Upper lobe of left lung (tissue), 4 donors: ENCODE measurements at regions not wholly inside any gene's neighbourhood (a gene's known extent, or its start where the extent isn't known, plus 50 kb on each side); places are given as distances from the start of the nearest gene placed in this dataset.

Source experiments
- EP300 ChIP-seq, 4 donors: sonication (generic); formaldehyde crosslinking; IDR thresholded peaks; one replicate each; pipeline ENCODE4 v1.5.1; 2017; ENCODE audit warnings: antibody characterized with exemption in 4 of 4, control low read depth in 2 of 4
- POLR2A ChIP-seq, 4 donors: fragments of 450-650 bp; IDR thresholded peaks; one replicate each; pipeline ENCODE4 v1.5.1; 2016 to 2017; ENCODE audit warnings: antibody characterized with exemption in 4 of 4, mild to moderate bottlenecking in 2 of 4
- POLR2AphosphoS5 ChIP-seq, 2 donors: sonication (generic); formaldehyde crosslinking; IDR thresholded peaks; one replicate each; pipeline ENCODE4 v1.5.1; 2017; ENCODE audit warnings: antibody characterized with exemption in 2 of 2
- TF ChIP-seq, protein P1 (sequence below), 6 experiments: fragments of 450-650 bp in 4 of 6; fragments of 200-600 bp in 2 of 6; sonication (generic) in 2 of 6; IDR thresholded peaks; one replicate each; pipeline ENCODE4 v1.5.1; 2016 to 2019; ENCODE audit warnings: antibody characterized with exemption in 6 of 6

DNA sequence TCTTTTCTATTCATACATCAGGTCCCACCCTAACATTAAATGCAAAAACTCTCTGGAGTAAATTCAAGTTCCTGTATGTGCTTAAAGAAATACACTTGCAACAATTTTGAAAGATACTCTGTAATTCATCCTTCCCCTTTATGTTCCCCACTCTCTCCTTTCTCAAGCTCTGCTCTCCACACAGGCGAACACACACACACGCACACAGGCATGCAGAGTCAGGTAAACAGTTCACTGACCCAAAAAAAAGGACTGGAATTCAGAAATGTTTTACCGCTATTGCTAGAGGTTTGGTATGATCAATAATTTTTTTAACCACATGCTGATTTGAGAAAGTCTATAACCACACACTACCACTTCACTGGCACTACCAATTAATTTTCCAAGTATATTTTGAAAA lies 152.4 kb upstream of the TMCC3 start:
- TF ChIP-seq POLR2A (IDR thresholded peaks at IDR 0.05) = no peak
- TF ChIP-seq, protein P1, sequence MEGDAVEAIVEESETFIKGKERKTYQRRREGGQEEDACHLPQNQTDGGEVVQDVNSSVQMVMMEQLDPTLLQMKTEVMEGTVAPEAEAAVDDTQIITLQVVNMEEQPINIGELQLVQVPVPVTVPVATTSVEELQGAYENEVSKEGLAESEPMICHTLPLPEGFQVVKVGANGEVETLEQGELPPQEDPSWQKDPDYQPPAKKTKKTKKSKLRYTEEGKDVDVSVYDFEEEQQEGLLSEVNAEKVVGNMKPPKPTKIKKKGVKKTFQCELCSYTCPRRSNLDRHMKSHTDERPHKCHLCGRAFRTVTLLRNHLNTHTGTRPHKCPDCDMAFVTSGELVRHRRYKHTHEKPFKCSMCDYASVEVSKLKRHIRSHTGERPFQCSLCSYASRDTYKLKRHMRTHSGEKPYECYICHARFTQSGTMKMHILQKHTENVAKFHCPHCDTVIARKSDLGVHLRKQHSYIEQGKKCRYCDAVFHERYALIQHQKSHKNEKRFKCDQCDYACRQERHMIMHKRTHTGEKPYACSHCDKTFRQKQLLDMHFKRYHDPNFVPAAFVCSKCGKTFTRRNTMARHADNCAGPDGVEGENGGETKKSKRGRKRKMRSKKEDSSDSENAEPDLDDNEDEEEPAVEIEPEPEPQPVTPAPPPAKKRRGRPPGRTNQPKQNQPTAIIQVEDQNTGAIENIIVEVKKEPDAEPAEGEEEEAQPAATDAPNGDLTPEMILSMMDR (IDR thresholded peaks at IDR 0.05) = no peak
- TF ChIP-seq POLR2AphosphoS5 (IDR thresholded peaks at IDR 0.05) = no peak
- no peak for TF ChIP-seq EP300 (IDR thresholded peaks at IDR 0.05)
